GM23338 (cell line): ENCODE measurements at regions not wholly inside any gene's neighbourhood (a gene's known extent, or its start where the extent isn't known, plus 50 kb on each side); places are given as distances from the start of the nearest gene placed in this dataset.

Experiments used
- ATAC-seq: fragments of 200-7000 bp; cut with Tn5 transposase; 3 replicates; pipeline ENCODE4 v1.9.1; 2020
- DNase-seq: peaks from one replicate; pipeline ENCODE4 v3.0.0-alpha.2; 2015; ENCODE audit warnings: low spot score
- H2AFZ ChIP-seq: fragments of 200-600 bp; sonication (generic); 2 replicates; pipeline ENCODE4 v1.8.0; 2016; ENCODE audit warnings: antibody characterized with exemption, mild to moderate bottlenecking, moderate library complexity
- H3F3A ChIP-seq: fragments of 200-600 bp; sonication (generic); replicated peaks from 2 replicates; pipeline ENCODE4 v1.8.0; 2017; ENCODE audit warnings: antibody characterized with exemption, mixed run types, low read depth
- H3K27ac ChIP-seq: fragments of 200-600 bp; sonication (generic); 2 replicates; pipeline ENCODE4 v1.6.1; 2016; ENCODE audit warnings: low read depth
- H3K27me3 ChIP-seq: fragments of 200-600 bp; sonication (generic); 2 replicates; pipeline ENCODE4 v1.8.0; 2016; ENCODE audit warnings: mild to moderate bottlenecking, mixed run types, moderate library complexity; ENCODE audit not compliant: insufficient read depth
- H3K36me3 ChIP-seq: fragments of 200-600 bp; sonication (generic); 2 replicates; pipeline ENCODE4 v1.8.0; 2016; ENCODE audit warnings: mild to moderate bottlenecking; ENCODE audit not compliant: insufficient read depth
- H3K4me1 ChIP-seq: fragments of 200-600 bp; sonication (generic); 2 replicates; pipeline ENCODE4 v1.8.0; 2016; ENCODE audit warnings: mild to moderate bottlenecking, moderate library complexity; ENCODE audit not compliant: insufficient read depth
- H3K4me2 ChIP-seq: fragments of 200-600 bp; sonication (generic); 2 replicates; pipeline ENCODE4 v1.7.1; 2017; ENCODE audit warnings: mixed run types
- H3K4me3 ChIP-seq: fragments of 200-600 bp; sonication (generic); 2 replicates; pipeline ENCODE4 v1.6.1; 2016; ENCODE audit warnings: mixed run types
- H3K79me2 ChIP-seq: fragments of 200-600 bp; sonication (generic); replicated peaks from 2 replicates; pipeline ENCODE4 v1.8.0; 2017; ENCODE audit warnings: mild to moderate bottlenecking; ENCODE audit not compliant: insufficient read depth
- H3K9me2 ChIP-seq: fragments of 200-600 bp; sonication (generic); 2 replicates; pipeline ENCODE4 v1.8.0; 2017; ENCODE audit not compliant: insufficient read depth
- H4K20me1 ChIP-seq: fragments of 200-600 bp; sonication (generic); replicated peaks from 2 replicates; pipeline ENCODE4 v1.8.0; 2017; ENCODE audit warnings: mild to moderate bottlenecking; ENCODE audit not compliant: insufficient read depth
- H3K27ac Mint-ChIP-seq: 2 replicates; pipeline ENCODE4 v1.8.0; 2020; ENCODE audit warnings: inconsistent platforms, mild to moderate bottlenecking, moderate library complexity, mixed read lengths
- H3K27me3 Mint-ChIP-seq: 3 replicates; pipeline ENCODE4 v1.8.0; 2022; ENCODE audit warnings: low read depth, mild to moderate bottlenecking, moderate library complexity, mixed read lengths, inconsistent platforms; ENCODE audit not compliant: insufficient read depth, poor library complexity
- H3K36me3 Mint-ChIP-seq: 3 replicates; pipeline ENCODE4 v1.8.0; 2021; ENCODE audit warnings: low read depth, mild to moderate bottlenecking, inconsistent platforms, moderate library complexity, mixed read lengths
- H3K4me1 Mint-ChIP-seq: 3 replicates; pipeline ENCODE4 v1.8.0; 2020; ENCODE audit warnings: mild to moderate bottlenecking, inconsistent platforms, mixed read lengths
- H3K4me3 Mint-ChIP-seq: 3 replicates; pipeline ENCODE4 v1.8.0; 2021; ENCODE audit warnings: moderate library complexity, mild to moderate bottlenecking, inconsistent platforms, mixed read lengths
- H3K9me3 Mint-ChIP-seq: 3 replicates; pipeline ENCODE4 v1.8.0; 2020; ENCODE audit warnings: moderate library complexity, mild to moderate bottlenecking, inconsistent platforms, mixed read lengths
- CREB1 ChIP-seq: fragments of 250-450 bp; sonication (Bioruptor Pico); IDR thresholded peaks from 2 replicates; pipeline ENCODE4 v1.5.0; 2020; ENCODE audit warnings: low read depth, mild to moderate bottlenecking, moderate library complexity
- CTCF ChIP-seq, 2 experiments: fragments of 200-600 bp in 1 of 2; sonication (generic) in 1 of 2; conservative IDR thresholded peaks; 2 replicates each; pipeline versions ENCODE4 v1.5.1 to v1.6.1; 2016 to 2017; ENCODE audit warnings: antibody characterized with exemption in 2 of 2, low read depth in 2 of 2, mild to moderate bottlenecking in 2 of 2, moderate library complexity in 1 of 2
- ETS1 ChIP-seq: IDR thresholded peaks from 2 replicates; pipeline ENCODE4 v1.6.1; 2016; ENCODE audit warnings: antibody characterized with exemption
- EZH2phosphoT487 ChIP-seq: fragments of 200-600 bp; sonication (generic); IDR thresholded peaks from one replicate; pipeline ENCODE4 v1.8.1; 2018; ENCODE audit warnings: antibody characterized with exemption; ENCODE audit not compliant: unreplicated experiment
- JUNB ChIP-seq: IDR thresholded peaks from one replicate; pipeline ENCODE4 v1.6.1; 2016; ENCODE audit warnings: antibody characterized with exemption; ENCODE audit not compliant: unreplicated experiment
- NANOG ChIP-seq: IDR thresholded peaks from 2 replicates; pipeline ENCODE4 v1.6.1; 2016; ENCODE audit warnings: antibody characterized with exemption, borderline replicate concordance
- POLR2AphosphoS5 ChIP-seq: IDR thresholded peaks from 2 replicates; pipeline ENCODE4 v1.6.1; 2016; ENCODE audit warnings: antibody characterized with exemption, low read depth
- REST ChIP-seq: IDR thresholded peaks from one replicate; pipeline ENCODE4 v1.6.1; 2018; ENCODE audit warnings: antibody characterized with exemption; ENCODE audit not compliant: unreplicated experiment
- STAT1 ChIP-seq: IDR thresholded peaks from one replicate; pipeline ENCODE4 v1.6.1; 2016; ENCODE audit warnings: antibody characterized with exemption; ENCODE audit not compliant: unreplicated experiment
- ZNF114 ChIP-seq: fragments of 250-450 bp; sonication (Bioruptor Pico); IDR thresholded peaks from 2 replicates; pipeline ENCODE4 v1.5.0; 2020; ENCODE audit warnings: mild to moderate bottlenecking, moderate library complexity
- ZNF331 ChIP-seq: fragments of 250-450 bp; sonication (Bioruptor Pico); IDR thresholded peaks from 2 replicates; pipeline ENCODE4 v1.5.0; 2020; ENCODE audit warnings: low read depth, mild to moderate bottlenecking, moderate library complexity

- peaks cover 11% of the 10 kb centered on the region for H3K4me1 ChIP-seq
- H3K36me3 ChIP-seq: peaks cover 5% of the 10 kb centered on the region; the same call in 1 of the 2 replicates
- Mint-ChIP-seq H3K36me3 (peaks cover 24% of the 10 kb centered on the region), H3K27me3 (no peaks in the 10 kb centered on the region), H3K4me1 (peaks cover 18% of the 10 kb centered on the region), H3K9me3 (peaks cover 31% of the 10 kb centered on the region), H3K27ac (no peak overlapping the region), H3K4me3 (no peak overlapping the region)
- no peaks in the 10 kb centered on the region for H3K27me3 ChIP-seq
- H3K79me2 ChIP-seq: no peaks in the 10 kb centered on the region
- no peak overlapping the region for H3K4me2 ChIP-seq
- H2AFZ ChIP-seq: no peak overlapping the region
- no peak overlapping the region for H3K27ac ChIP-seq
- H3K4me3 ChIP-seq: no peak overlapping the region
- ATAC-seq (no peak), DNase-seq (no peak)
- no peaks in the 10 kb centered on the region for H3F3A ChIP-seq
- H4K20me1 ChIP-seq: no peaks in the 10 kb centered on the region
- TF ChIP-seq STAT1 (no peak), CTCF (conservative IDR thresholded peaks at IDR 0.05; ENCODE audit: low read depth in 2 of 2) (no peak), EZH2phosphoT487 (no peak), ZNF114 (CRISPR knock-in tag) (no peak), JUNB (no peak), REST (no peak), CREB1 (CRISPR knock-in tag) (no peak), NANOG (no peak), ZNF331 (CRISPR knock-in tag) (no peak), ETS1 (no peak)
- peaks cover 29% of the 10 kb centered on the region; the same call in 1 of the 2 replicates for H3K9me2 ChIP-seq
Observed at GRCh38 chr3:70863049-70863448, 550.6 kb upstream of the MDFIC2 start.

GRCh38 chr3:70861855-70862254 lies 549.4 kb upstream of the MDFIC2 start:
- no peak overlapping the region for H2AFZ ChIP-seq
- no peaks in the 10 kb centered on the region for H3F3A ChIP-seq
- H3K4me2 ChIP-seq: no peak overlapping the region
- ATAC-seq (no peak), DNase-seq (no peak)
- no peaks in the 10 kb centered on the region for H3K79me2 ChIP-seq
- H3K9me3 Mint-ChIP-seq: peaks cover 31% of the 10 kb centered on the region
- H3K36me3 ChIP-seq: peaks cover 5% of the 10 kb centered on the region; the same call in 1 of the 2 replicates
- no peak overlapping the region for H3K27ac Mint-ChIP-seq
- no peak overlapping the region for H3K27ac ChIP-seq
- peaks cover 24% of the 10 kb centered on the region; the same call in 1 of the 2 replicates for H3K9me2 ChIP-seq
- H3K4me1 Mint-ChIP-seq: peaks cover 24% of the 10 kb centered on the region
- H3K36me3 Mint-ChIP-seq: peaks cover 24% of the 10 kb centered on the region
- no peaks in the 10 kb centered on the region for H4K20me1 ChIP-seq
- H3K4me1 ChIP-seq: peaks cover 16% of the 10 kb centered on the region
- H3K4me3 ChIP-seq: no peak overlapping the region
- no peaks in the 10 kb centered on the region for H3K27me3 ChIP-seq
- H3K4me3 Mint-ChIP-seq: no peak overlapping the region
- no peaks in the 10 kb centered on the region for H3K27me3 Mint-ChIP-seq
- TF ChIP-seq POLR2AphosphoS5 (no peak), NANOG (no peak), EZH2phosphoT487 (no peak)
